Keratinocyte (primary cell): ENCODE measurements at regions not wholly inside any gene's neighbourhood (a gene's known extent, or its start where the extent isn't known, plus 50 kb on each side); places are given as distances from the start of the nearest gene placed in this dataset.

Experiments
- CTCF ChIP-seq, 3 experiments: IDR thresholded peaks in 1 of 3; conservative IDR thresholded peaks in 1 of 3; optimal IDR thresholded peaks in 1 of 3; 2 replicates in 2 of 3; 3 replicates in 1 of 3; pipeline versions ENCODE3 to v1.5.1; 2011; ENCODE audit warnings: low read length in 3 of 3, mild to moderate bottlenecking in 3 of 3, moderate library complexity in 2 of 3, control low read depth in 1 of 3, inconsistent platforms in 1 of 3; ENCODE audit not compliant: insufficient read depth in 2 of 3; ENCODE audit errors: extremely low read depth in 1 of 3
- EZH2 ChIP-seq: IDR thresholded peaks from one replicate; pipeline ENCODE4 v1.6.1; 2012; ENCODE audit warnings: inconsistent platforms, mild to moderate bottlenecking, low read length, moderate library complexity

- TF ChIP-seq CTCF (optimal IDR thresholded peaks at IDR 0.05 in 1 of 3, IDR thresholded peaks at IDR 0.05 in 1 of 3, conservative IDR thresholded peaks at IDR 0.05 in 1 of 3; ENCODE audit: extremely low read depth in 1 of 3, insufficient read depth in 2 of 3, low read length in 3 of 3) (no peak), EZH2 (no peak)
Measured at GRCh38 chr11:34819740-34820482, 96.3 kb downstream of the APIP start.
